Smooth muscle cell (in vitro differentiated cells): ENCODE measurements at regions not wholly inside any gene's neighbourhood (a gene's known extent, or its start where the extent isn't known, plus 50 kb on each side); places are given as distances from the start of the nearest gene placed in this dataset.

Source experiments
- DNase-seq: peaks from one replicate; lab custom pipeline; 2025; ENCODE audit not compliant: unreplicated experiment; lab: John Stamatoyannopoulos, UW
- H2AFZ ChIP-seq: fragments of 200-600 bp; sonication (generic); 2 replicates; pipeline ENCODE4 v1.6.0; 2016; ENCODE audit warnings: antibody characterized with exemption, low read depth, mild to moderate bottlenecking
- H3F3A ChIP-seq: fragments of 200-600 bp; sonication (generic); 2 replicates; pipeline ENCODE4 v1.6.0; 2017; ENCODE audit warnings: antibody characterized with exemption, low read depth
- H3K27ac ChIP-seq: fragments of 200-600 bp; sonication (generic); 2 replicates; pipeline ENCODE4 v1.5.1; 2016; ENCODE audit warnings: low read depth, mild to moderate bottlenecking
- H3K27me3 ChIP-seq: fragments of 200-600 bp; sonication (generic); 2 replicates; pipeline ENCODE4 v1.6.1; 2016; ENCODE audit warnings: low read depth, mild to moderate bottlenecking
- H3K36me3 ChIP-seq: fragments of 200-600 bp; sonication (generic); 2 replicates; pipeline ENCODE4 v1.5.1; 2016; ENCODE audit warnings: low read depth
- H3K4me1 ChIP-seq: fragments of 200-600 bp; sonication (generic); 2 replicates; pipeline ENCODE4 v1.5.1; 2016; ENCODE audit warnings: low read depth
- H3K4me2 ChIP-seq: fragments of 200-600 bp; sonication (generic); 2 replicates; pipeline ENCODE4 v1.6.0; 2016; ENCODE audit warnings: mild to moderate bottlenecking
- H3K4me3 ChIP-seq: fragments of 200-600 bp; sonication (generic); 2 replicates; pipeline ENCODE4 v1.5.1; 2016; ENCODE audit warnings: mild to moderate bottlenecking
- H3K79me2 ChIP-seq: fragments of 200-600 bp; sonication (generic); 2 replicates; pipeline ENCODE4 v1.6.0; 2016; ENCODE audit warnings: low read depth, mild to moderate bottlenecking
- H3K9ac ChIP-seq: fragments of 200-600 bp; sonication (generic); 2 replicates; pipeline ENCODE4 v1.6.0; 2016; ENCODE audit warnings: low read depth
- H3K9me3 ChIP-seq: fragments of 200-600 bp; sonication (generic); replicated peaks from 2 replicates; pipeline ENCODE4 v1.5.1; 2016; ENCODE audit warnings: low read depth
- H4K20me1 ChIP-seq: fragments of 200-600 bp; sonication (generic); 2 replicates; pipeline ENCODE4 v1.6.0; 2016; ENCODE audit warnings: low read depth
- CTCF ChIP-seq: fragments of 200-600 bp; sonication (generic); IDR thresholded peaks from 2 replicates; pipeline ENCODE4 v1.5.1; 2017; ENCODE audit warnings: borderline replicate concordance, mild to moderate bottlenecking, antibody characterized with exemption; ENCODE audit not compliant: insufficient read depth, poor library complexity, severe bottlenecking
- whole genome bisulfite sequencing: methylation state at CpG from one replicate; pipeline ENCODE4 v1.1.7; 2016; ENCODE audit warnings: low lambda C conversion rate; 5-methylcytosine and 5-hydroxymethylcytosine counted together

GRCh38 chrX:120774606-120775005 is 101.1 kb downstream of the CT47B1 start:
- no peak overlapping the region for H2AFZ ChIP-seq
- no peak overlapping the region for H3K9ac ChIP-seq
- no peak overlapping the region for H3K27ac ChIP-seq
- no peak for TF ChIP-seq CTCF
- no peaks in the 10 kb centered on the region for H3K4me1 ChIP-seq
- H3K27me3 ChIP-seq, result no peaks in the 10 kb centered on the region
- no peaks in the 10 kb centered on the region for H3K36me3 ChIP-seq
- no peaks in the 10 kb centered on the region for H3F3A ChIP-seq
- H3K4me3 ChIP-seq, result no peak overlapping the region
- H3K4me2 ChIP-seq, result no peak overlapping the region
- H4K20me1 ChIP-seq, result no peaks in the 10 kb centered on the region
- H3K79me2 ChIP-seq, result no peaks in the 10 kb centered on the region
- no peak for DNase-seq
- H3K9me3 ChIP-seq, result no peaks in the 10 kb centered on the region

GRCh38 chrX:120773801-120774200 is 101.9 kb downstream of the CT47B1 start:
- 56% methylated on average over 5 of the region's 5 CpGs for WGBS
- TF ChIP-seq CTCF, result no peak
- Histone ChIP-seq H3K9me3 (no peaks in the 10 kb centered on the region), H3K27me3 (no peaks in the 10 kb centered on the region), H3K27ac (no peak overlapping the region), H3K4me2 (no peak overlapping the region), H3K4me3 (no peak overlapping the region), H3K79me2 (no peaks in the 10 kb centered on the region), H4K20me1 (no peaks in the 10 kb centered on the region), H3K9ac (no peak overlapping the region), H2AFZ (no peak overlapping the region), H3F3A (no peaks in the 10 kb centered on the region), H3K4me1 (no peaks in the 10 kb centered on the region), H3K36me3 (no peaks in the 10 kb centered on the region)
- no peak for DNase-seq

GRCh38 chrX:120769576-120770341 is 105.9 kb downstream of the CT47B1 start:
- H3K4me2 ChIP-seq, result no peak overlapping the region
- no peaks in the 10 kb centered on the region for H3K9me3 ChIP-seq
- H3K27me3 ChIP-seq, result no peaks in the 10 kb centered on the region
- no peak overlapping the region for H3K27ac ChIP-seq
- no peak overlapping the region for H3K9ac ChIP-seq
- no peaks in the 10 kb centered on the region for H3K36me3 ChIP-seq
- no peak overlapping the region for H2AFZ ChIP-seq
- WGBS, result 60% methylated on average over 8 of the region's 8 CpGs
- no peaks in the 10 kb centered on the region for H3K79me2 ChIP-seq
- no peak overlapping the region for H3K4me3 ChIP-seq
- no peaks in the 10 kb centered on the region for H4K20me1 ChIP-seq
- no peaks in the 10 kb centered on the region for H3F3A ChIP-seq
- peak; percentile 36 for TF ChIP-seq CTCF
- DNase-seq, result no peak
- no peaks in the 10 kb centered on the region for H3K4me1 ChIP-seq

- no peak overlapping the region for H3K27ac ChIP-seq
- DNase-seq, result no peak
- WGBS, result 54% methylated on average over 2 of the region's 2 CpGs
Measured at GRCh38 chrX:120768681-120769080, 107.0 kb downstream of the CT47B1 start.

More at GRCh38 chrX:120768681-120769080, 107.0 kb downstream of the CT47B1 start:
- Histone ChIP-seq H3F3A (no peaks in the 10 kb centered on the region), H3K9me3 (peaks cover 3% of the 10 kb centered on the region), H3K9ac (no peak overlapping the region), H3K79me2 (no peaks in the 10 kb centered on the region), H2AFZ (no peak overlapping the region), H3K4me3 (no peak overlapping the region), H3K36me3 (no peaks in the 10 kb centered on the region), H3K4me1 (no peaks in the 10 kb centered on the region), H4K20me1 (no peaks in the 10 kb centered on the region), H3K4me2 (no peak overlapping the region), H3K27me3 (no peaks in the 10 kb centered on the region)
- TF ChIP-seq CTCF, result no peak
